Caki2 (cell line): ENCODE measurements at regions not wholly inside any gene's neighbourhood (a gene's known extent, or its start where the extent isn't known, plus 50 kb on each side); places are given as distances from the start of the nearest gene placed in this dataset.
A peak's percentile ranks its signal among the peaks of the same experiment; 100 is the strongest.
"Not testable (repeated sequence)": the region's sequence is repeated elsewhere in the genome, so short reads cannot be mapped to it uniquely, and the experiment has no call there.

Experiments used
- DNase-seq: peaks from one replicate; pipeline ENCODE4 v3.0.0-alpha.2; 2015; ENCODE audit warnings: low read depth
- in situ Hi-C: cut with HindIII; loops from 2 replicates; pipeline ENCODE4 v1.10.0; 2016; ENCODE audit warnings: low sequenced_read_pairs, low pct_unique_long_range_greater_than_20kb, mixed read lengths

DNA sequence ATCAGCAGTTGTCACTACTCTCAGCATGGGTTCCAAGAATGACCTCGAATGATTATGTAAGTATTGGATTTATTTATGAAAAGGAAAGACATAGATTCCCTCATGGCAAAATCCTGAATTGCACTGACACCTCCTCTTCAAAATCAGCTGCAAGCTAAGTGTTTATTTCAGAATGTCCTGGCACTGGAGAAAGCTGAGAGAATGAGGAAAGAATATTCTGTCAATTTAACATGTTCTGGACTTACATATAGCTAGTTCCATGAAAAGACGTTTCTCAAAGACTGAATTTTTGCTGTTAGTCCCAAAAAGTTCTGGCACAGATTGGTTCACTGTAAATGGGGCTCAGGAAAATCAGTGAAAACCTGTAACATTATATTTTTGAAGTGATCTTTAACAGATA lies 120.3 kb downstream of the NREP start:
- no peak for DNase-seq
- in situ Hi-C loops = no loop called here

DNA sequence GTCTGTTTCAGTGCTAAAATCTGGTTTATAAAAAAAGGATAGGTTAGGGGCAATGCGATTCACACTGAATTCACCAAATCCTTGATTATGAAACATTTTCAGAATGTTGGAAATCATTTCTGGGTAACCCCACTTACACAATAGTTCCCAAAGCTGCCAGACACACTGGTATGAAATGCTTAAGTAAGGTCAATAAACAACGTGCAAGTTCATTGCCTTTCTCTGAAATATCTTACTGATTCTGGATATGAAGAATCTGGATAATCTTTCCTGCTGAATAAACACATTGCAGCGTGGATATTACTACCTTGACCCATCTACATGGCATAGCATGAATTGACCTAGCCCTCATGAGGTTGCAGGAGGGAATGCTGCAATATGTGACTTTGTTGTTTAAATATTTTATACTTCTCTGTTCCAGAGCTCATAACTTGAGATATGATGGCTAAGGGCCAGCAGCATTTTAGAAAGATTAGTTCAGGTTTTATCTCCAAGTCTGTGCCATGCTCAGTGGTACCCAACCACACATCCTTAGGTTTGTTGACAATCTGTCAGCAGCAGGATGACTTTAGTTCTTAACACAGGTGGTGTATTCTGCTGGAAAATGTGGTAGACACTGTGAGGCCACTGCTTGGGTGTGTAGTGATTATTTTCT lies 121.0 kb downstream of the NREP start:
- no peak for DNase-seq
- in situ Hi-C loops = no loop called here

GRCh38 chr5:111635151-111635902 lies 121.7 kb downstream of the NREP start:
- no peak for DNase-seq
- in situ Hi-C loops = no loop called here

DNA sequence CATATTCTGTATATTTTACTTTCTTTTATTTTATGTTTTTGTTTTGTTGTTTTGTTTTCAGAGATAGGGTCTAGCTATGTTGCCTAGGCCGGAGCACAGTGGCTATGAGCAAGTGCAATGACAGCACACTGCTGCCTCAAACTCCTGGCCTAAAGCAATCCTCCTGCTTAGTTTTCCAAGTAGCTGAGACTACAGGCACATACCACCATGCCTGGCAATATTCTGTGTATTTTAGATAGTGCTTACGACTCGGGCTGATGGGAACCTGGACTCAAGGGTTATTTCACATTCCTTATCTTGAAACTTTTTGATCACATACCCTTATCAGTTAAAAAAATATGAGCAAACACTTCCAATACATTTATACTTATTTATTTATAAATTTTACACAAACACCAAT lies 119.0 kb upstream of the STARD4 start:
- DNase-seq = no peak
- in situ Hi-C loops = no loop called here

GRCh38 chr5:111628901-111629300 lies 116.6 kb upstream of the STARD4 start:
- no peak for DNase-seq
- in situ Hi-C loops = no loop called here

DNA sequence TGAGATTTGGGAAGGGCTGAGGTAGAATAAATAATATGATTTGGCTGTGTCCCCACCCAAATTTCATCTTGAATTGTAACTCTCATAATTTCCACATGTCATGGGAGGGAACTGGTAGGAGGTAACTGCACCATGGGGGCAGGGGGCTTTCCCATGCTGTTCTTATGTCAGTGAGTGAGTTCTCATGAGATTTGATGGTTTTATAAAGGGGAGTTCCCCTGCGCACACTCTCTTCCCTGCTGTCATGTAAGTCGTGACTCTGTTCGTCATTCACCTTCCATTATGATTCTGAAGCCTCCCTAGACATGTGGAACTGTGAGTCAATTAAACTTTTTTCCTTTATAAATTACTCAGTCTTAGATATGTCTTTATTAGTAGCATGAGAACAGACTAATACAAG lies 115.5 kb upstream of the STARD4 start:
- no peak for DNase-seq
- in situ Hi-C loops = no loop called here

DNA sequence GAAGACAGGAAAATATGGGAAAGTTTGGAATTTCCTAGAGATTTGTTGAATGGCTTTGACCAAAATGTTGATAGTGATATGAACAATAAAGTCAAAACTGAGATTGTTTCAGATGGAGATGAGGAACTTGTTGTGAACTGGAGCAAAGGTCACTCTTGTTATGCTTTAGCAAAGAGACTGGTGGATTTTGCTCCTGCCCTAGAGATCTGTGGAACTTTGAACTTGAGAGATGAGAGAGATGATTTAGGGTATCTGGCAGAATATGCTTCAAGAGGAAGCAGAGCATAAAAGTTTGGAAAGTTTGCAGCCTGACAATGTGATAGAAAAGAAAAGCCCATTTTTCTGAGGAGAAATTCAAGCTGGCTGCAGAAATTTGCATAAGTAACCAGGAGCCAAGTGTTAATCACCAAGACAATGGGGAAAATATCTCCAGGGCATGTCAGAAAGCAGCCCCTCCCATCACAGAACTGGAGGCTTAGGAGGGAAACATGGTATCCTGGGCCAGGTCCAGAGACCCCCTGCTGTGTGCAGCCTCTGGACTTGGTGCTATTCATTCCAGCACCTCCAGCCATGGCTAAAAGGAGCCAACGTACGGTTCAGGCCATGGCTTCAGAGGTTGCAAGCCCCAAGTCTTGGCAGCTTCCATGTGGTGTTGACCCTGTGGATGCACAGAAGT lies 114.3 kb upstream of the STARD4 start:
- no peak for DNase-seq
- in situ Hi-C loops = no loop called here

DNA sequence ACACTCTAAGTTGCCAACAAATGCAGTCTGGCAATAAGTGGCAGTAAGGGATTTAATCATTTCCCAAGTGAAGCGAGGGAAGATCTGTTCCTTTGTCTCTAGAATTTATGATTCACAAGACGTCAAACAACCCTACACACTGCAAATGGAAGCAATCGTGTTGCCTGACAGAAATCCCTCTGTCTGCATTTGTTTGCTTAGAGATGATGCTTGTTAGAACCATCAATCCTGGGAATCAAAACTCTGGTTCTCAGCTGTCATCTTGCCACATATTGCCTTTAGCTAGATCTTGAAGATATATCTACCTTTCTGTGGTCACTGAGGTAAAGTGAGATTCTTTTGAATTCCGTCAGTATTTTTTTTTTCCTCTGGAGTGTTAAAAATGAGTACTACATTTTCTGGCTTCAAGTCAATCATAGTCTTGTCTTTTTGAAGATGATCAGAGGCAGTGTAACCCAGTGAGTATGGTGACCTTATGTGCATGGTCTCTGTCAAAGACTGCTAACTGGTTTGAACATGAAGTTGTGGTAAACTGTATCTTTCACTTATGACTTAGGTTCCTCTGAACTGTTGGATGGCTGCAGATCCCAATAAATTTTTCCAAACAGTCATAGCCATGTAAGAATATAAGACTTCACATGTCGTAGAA lies 106.4 kb upstream of the STARD4 start:
- in situ Hi-C loops = no loop called here
- no peak for DNase-seq

- in situ Hi-C loops = no loop called here
- DNase-seq = no peak
These were observed 102.7 kb upstream of the STARD4 start for GRCh38 chr5:111615054-111615453.

GRCh38 chr5:111612013-111612630 lies 99.8 kb upstream of the STARD4 start:
- DNase-seq, in situ Hi-C loops: not testable (repeated sequence)

- in situ Hi-C loops = no loop called here
- DNase-seq = no peak
These were observed 93.9 kb upstream of the STARD4 start for GRCh38 chr5:111606194-111606593.

DNA sequence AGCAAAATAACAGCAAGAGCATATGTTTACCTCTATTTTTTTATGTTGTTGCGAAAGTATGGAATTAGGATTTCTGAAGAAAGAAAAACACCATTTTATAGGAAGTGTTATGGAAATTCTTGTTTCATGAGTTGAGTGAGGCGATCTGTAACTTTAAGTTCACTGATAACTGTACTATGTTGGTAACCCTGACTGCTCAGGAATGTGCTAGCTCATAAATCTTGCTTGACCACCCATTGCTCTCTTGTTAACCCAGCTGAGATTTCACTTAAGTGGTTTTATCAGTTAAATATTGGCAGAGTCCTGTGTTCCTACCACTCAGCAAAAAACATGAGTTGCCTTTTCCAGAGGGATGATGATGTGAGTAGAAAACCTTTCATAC lies 91.1 kb upstream of the STARD4 start:
- in situ Hi-C loops = no loop called here
- DNase-seq = peak; percentile 86

GRCh38 chr5:111602817-111603445 lies 90.6 kb upstream of the STARD4 start:
- DNase-seq = no peak
- in situ Hi-C loops = no loop called here

- DNase-seq = no peak
- in situ Hi-C loops = no loop called here
These were observed 86.7 kb upstream of the STARD4 start for GRCh38 chr5:111598996-111599395.

DNA sequence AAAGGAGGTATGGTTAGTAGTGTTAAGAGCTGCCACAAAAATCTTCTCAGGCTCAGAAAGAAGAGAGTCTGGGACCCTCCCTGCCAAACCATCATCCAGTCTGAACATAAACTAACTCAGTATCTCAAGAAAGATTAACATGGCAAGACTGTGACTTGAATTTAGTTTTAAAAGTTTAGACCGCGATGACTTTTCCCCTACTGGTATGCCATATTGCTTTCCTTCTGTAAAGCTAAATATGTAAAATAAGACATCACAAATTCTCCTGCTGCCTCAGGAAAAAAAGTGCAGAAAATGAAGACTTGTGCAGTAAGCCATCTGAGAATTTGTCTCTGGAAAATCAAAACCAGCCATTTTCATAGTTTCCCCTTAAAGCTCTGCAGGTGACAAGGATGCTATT lies 85.2 kb upstream of the STARD4 start:
- in situ Hi-C loops = no loop called here
- no peak for DNase-seq

DNA sequence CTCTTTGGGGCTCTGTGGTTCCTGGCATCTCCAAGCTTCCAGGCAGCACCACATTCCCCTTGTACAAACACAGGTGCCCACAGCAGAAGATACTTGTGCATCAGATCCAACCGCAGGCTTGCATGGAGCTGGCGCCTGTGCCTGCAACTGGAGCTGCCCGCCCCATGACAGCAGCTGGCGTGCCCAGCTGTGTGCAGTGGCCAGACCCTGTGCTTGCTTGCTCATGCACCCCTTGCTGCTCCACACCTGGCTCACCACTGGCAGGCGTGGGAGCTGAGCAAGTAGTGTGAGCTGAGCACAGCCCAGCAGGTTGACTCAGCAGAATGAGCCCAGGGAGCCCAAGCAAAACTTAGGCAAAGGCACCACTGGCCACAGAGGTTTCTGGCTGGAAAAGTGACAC lies 84.4 kb upstream of the STARD4 start:
- in situ Hi-C loops = no loop called here
- no peak for DNase-seq

DNA sequence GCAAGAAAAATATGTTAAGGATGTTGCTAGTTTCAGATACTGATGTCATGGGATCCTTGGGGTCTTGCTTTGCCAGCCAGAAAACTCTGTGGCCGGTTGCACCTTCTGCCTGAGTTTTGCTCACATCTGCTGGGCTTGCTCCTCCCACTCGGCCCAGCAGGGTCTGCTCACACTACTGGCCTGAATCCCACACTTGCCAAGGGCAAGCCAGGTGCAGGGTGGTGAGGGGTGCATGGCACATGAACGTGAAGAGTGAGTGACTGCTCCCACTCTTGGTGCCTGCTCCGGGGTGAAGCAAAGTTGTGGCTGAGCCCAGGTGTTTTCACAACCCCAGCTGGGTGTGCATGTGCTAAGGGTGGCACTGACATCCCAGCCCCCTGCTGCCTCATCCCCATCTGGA lies 83.1 kb upstream of the STARD4 start:
- in situ Hi-C loops = no loop called here
- DNase-seq = no peak

- DNase-seq = no peak
- in situ Hi-C loops = no loop called here
These were observed 77.0 kb upstream of the STARD4 start for GRCh38 chr5:111589316-111589715.
